Thyroid gland (tissue), 4 donors: ENCODE measurements at regions not wholly inside any gene's neighbourhood (a gene's known extent, or its start where the extent isn't known, plus 50 kb on each side); places are given as distances from the start of the nearest gene placed in this dataset.

Source experiments
- DNase-seq, 2 donors: peaks; one replicate each; pipeline ENCODE4 v3.0.0-alpha.2; 2019
- H3K27ac ChIP-seq, 3 donors: fragments of 200-600 bp; sonication (generic); 1 replicate in 2 of 3; 2 replicates in 1 of 3; pipeline ENCODE4 v1.5.1; 2016 to 2019; ENCODE audit warnings: mild to moderate bottlenecking in 1 of 3, moderate library complexity in 1 of 3
- H3K27me3 ChIP-seq: fragments of 200-600 bp; sonication (generic); one replicate; pipeline ENCODE4 v1.5.1; 2019
- H3K36me3 ChIP-seq, 2 donors: fragments of 200-600 bp; sonication (generic); one replicate each; pipeline ENCODE4 v1.5.1; 2016 to 2019
- H3K4me1 ChIP-seq, 2 donors: fragments of 200-600 bp; sonication (generic); one replicate each; pipeline ENCODE4 v1.5.1; 2017 to 2019
- H3K4me3 ChIP-seq, 3 donors: fragments of 200-600 bp; sonication (generic); replicated peaks in 1 of 3; 1 replicate in 2 of 3; 2 replicates in 1 of 3; pipeline ENCODE4 v1.5.1; 2016; ENCODE audit warnings: mild to moderate bottlenecking in 1 of 3
- H3K9me3 ChIP-seq: fragments of 200-600 bp; sonication (generic); one replicate; pipeline ENCODE4 v1.5.1; 2017
- POLR2A ChIP-seq, 2 donors: fragments of 450-650 bp; IDR thresholded peaks; one replicate each; pipeline ENCODE4 v1.6.1; 2017; ENCODE audit warnings: antibody characterized with exemption in 2 of 2, mild to moderate bottlenecking in 2 of 2, moderate library complexity in 1 of 2
- WGBS, 2 donors: methylation state at CpG; one replicate each; pipeline ENCODE4 v1.1.5; 2017; 5-methylcytosine and 5-hydroxymethylcytosine counted together
- intact Hi-C: fragments of 100-400 bp; cut with DNase I; formaldehyde crosslinking; loops from one replicate; pipeline ENCODE4 v1.15.1; 2023
- TF ChIP-seq, protein P1 (sequence below), 6 experiments: fragments of 200-600 bp in 3 of 6; fragments of 450-650 bp in 3 of 6; sonication (generic) in 3 of 6; IDR thresholded peaks; one replicate each; pipeline ENCODE4 v1.5.1; 2016 to 2019; ENCODE audit warnings: antibody characterized with exemption in 6 of 6, mild to moderate bottlenecking in 2 of 6, inconsistent platforms in 1 of 6, moderate library complexity in 1 of 6

- Histone ChIP-seq H3K4me1 (no peaks in the 10 kb centered on the region), H3K27me3 (no peaks in the 10 kb centered on the region), H3K9me3 (no peaks in the 10 kb centered on the region), H3K4me3 (no peak overlapping the region), H3K27ac (no peak overlapping the region), H3K36me3 (no peaks in the 10 kb centered on the region)
- intact Hi-C loops = no loop called here
- 67 to 78% methylated on average over 2 of the region's 2 CpGs for WGBS, 2 donors
- TF ChIP-seq POLR2A (IDR thresholded peaks at IDR 0.05) = no peak
- TF ChIP-seq, protein P1, sequence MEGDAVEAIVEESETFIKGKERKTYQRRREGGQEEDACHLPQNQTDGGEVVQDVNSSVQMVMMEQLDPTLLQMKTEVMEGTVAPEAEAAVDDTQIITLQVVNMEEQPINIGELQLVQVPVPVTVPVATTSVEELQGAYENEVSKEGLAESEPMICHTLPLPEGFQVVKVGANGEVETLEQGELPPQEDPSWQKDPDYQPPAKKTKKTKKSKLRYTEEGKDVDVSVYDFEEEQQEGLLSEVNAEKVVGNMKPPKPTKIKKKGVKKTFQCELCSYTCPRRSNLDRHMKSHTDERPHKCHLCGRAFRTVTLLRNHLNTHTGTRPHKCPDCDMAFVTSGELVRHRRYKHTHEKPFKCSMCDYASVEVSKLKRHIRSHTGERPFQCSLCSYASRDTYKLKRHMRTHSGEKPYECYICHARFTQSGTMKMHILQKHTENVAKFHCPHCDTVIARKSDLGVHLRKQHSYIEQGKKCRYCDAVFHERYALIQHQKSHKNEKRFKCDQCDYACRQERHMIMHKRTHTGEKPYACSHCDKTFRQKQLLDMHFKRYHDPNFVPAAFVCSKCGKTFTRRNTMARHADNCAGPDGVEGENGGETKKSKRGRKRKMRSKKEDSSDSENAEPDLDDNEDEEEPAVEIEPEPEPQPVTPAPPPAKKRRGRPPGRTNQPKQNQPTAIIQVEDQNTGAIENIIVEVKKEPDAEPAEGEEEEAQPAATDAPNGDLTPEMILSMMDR (IDR thresholded peaks at IDR 0.05) = no peak
- DNase-seq = no peak
These were observed 314.4 kb downstream of the AASDHPPT start for GRCh38 chr11:106391771-106392420.

DNA sequence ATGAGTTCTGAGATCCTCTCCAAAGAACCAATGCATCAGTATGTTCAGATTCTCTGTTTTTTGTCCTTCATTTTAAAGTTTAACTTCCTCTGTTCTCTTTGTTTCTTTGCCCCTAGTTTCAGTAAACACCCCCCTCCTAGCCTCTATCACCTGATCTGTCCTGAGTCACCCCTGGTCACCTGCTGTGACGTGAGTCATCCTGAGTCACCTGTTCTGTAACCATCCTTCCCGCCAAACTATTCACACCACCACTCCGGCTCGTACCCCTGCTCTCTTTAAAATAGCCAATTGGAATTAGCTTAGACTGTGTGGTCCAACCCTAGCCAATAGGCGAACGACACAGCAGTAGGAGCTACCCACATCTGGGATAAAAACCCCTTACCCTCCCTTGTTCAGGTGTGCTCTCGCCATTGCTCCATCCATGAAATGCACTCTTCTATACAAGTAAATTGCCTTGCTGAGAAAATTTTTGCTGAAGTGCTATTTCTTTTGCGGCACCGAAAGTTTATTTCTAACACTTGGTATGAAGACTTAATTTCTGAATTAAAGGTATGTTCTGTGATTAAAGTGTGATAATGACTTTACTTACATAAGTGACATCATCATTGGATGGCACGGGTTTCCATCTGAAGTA lies 318.4 kb downstream of the AASDHPPT start:
- Histone ChIP-seq H3K4me1 (peaks cover 0 to 4% of the 10 kb centered on the region in 2 donors), H3K4me3 (no peak overlapping the region), H3K9me3 (no peaks in the 10 kb centered on the region), H3K27ac (no peak overlapping the region), H3K27me3 (no peaks in the 10 kb centered on the region), H3K36me3 (no peaks in the 10 kb centered on the region)
- DNase-seq = no peak
- TF ChIP-seq POLR2A (IDR thresholded peaks at IDR 0.05) = no peak
- TF ChIP-seq, protein P1 (IDR thresholded peaks at IDR 0.05) = no peak
- 93 to 94% methylated on average over 10 of the region's 10 CpGs for WGBS, 2 donors
- intact Hi-C loops = no loop called here

DNA sequence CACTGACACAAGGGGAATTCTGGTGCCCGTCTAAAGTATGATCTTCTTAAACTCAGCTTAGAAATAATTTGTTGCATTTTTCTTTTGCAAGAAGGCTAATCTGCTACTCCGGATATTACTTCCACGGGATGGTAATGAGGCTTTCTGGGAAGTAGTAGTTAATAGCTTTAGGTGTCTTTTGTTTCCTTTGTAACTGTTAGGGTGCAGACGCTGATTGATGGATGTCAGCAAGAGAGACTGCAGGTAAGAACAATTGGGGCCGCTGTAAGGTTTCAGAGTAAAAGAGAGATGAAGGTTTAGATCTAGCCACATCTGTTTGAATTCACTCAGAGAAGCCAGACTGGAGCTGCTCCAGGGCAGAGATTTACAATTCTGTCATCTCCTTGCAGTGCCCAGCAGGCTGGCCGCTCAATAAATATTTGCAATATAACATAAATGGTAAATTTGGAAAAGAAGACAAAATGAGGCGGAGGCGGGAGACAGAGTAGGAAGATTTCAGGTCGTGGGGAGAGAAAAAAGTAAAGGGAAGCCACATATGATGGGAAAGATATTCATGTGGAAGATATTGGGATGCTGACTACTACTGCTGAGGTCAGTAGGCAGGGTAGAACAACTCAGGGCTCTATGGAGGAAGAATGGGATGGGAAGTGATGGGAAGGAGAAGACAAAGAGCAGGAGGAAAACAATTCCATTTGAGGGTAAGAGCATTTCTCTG lies 320.5 kb downstream of the AASDHPPT start:
- no peak for DNase-seq
- TF ChIP-seq POLR2A (IDR thresholded peaks at IDR 0.05) = no peak
- TF ChIP-seq, protein P1 (IDR thresholded peaks at IDR 0.05) = no peak
- intact Hi-C loops = no loop called here
- WGBS, 2 donors = 81 to 82% methylated on average over 9 of the region's 9 CpGs
- H3K27ac ChIP-seq = no peak overlapping the region
- H3K4me3 ChIP-seq = no peak overlapping the region
- H3K36me3 ChIP-seq = no peaks in the 10 kb centered on the region
- H3K9me3 ChIP-seq = no peaks in the 10 kb centered on the region
- H3K4me1 ChIP-seq = peaks cover 0 to 4% of the 10 kb centered on the region in 2 donors
- H3K27me3 ChIP-seq = no peaks in the 10 kb centered on the region

DNA sequence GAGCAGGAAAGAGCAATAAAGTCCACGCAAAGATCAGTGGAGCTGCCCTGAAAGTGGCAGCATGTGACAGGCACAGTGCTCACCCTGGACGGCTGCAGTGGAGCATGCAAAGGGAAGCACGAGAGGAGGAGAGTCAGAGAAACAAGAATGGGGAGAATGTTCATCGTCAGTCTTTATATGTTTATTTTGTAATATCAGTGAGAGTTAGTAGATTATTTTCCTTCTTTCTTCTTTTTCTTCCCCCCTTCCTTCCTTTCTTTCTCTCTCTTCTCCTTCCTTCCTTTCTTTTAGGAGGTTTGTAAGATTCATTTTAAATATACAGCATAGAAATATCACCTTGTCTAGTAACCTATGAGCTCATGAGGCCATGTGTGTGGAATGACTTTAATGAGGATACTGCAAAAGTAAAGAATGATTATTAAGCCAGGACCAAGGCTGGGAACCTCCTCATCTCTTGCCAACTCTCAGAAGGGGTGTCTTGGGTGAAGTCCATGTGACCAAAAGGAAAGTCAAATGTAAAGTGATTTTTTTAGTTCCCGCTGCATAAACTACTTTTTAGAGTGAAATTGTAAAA lies 321.1 kb downstream of the AASDHPPT start:
- TF ChIP-seq, protein P1 (IDR thresholded peaks at IDR 0.05) = no peak
- no peak for TF ChIP-seq POLR2A (IDR thresholded peaks at IDR 0.05)
- Histone ChIP-seq H3K4me1 (peaks cover 0 to 4% of the 10 kb centered on the region in 2 donors), H3K27me3 (no peaks in the 10 kb centered on the region), H3K27ac (no peak overlapping the region), H3K36me3 (no peaks in the 10 kb centered on the region), H3K4me3 (no peak overlapping the region), H3K9me3 (no peaks in the 10 kb centered on the region)
- intact Hi-C loops = no loop called here
- WGBS, 2 donors = 29 to 31% methylated on average over 5 of the region's 5 CpGs
- peak in 1 of 2 donors; percentile 24 for DNase-seq
